Heart right ventricle (tissue), 16 donors: ENCODE measurements at regions not wholly inside any gene's neighbourhood (a gene's known extent, or its start where the extent isn't known, plus 50 kb on each side); places are given as distances from the start of the nearest gene placed in this dataset.

Source experiments
- ATAC-seq, 8 donors: fragments of 200-7000 bp; cut with Tn5 transposase; one replicate each; pipeline ENCODE4 v1.9.1; 2020; ENCODE audit warnings: mild to moderate bottlenecking in 8 of 8, moderate library complexity in 8 of 8, moderate number of reproducible peaks in 1 of 8
- DNase-seq, 2 donors: peaks; one replicate each; pipeline ENCODE4 v3.0.0-alpha.2; 2020
- H3K27ac ChIP-seq, 10 donors: fragments of 200-600 bp; sonication (generic) in 2 of 10; one replicate each; pipeline versions ENCODE4 v1.5.0 to v1.8.0; 2020 to 2022; ENCODE audit warnings: mild to moderate bottlenecking in 3 of 10
- H3K27me3 ChIP-seq, 7 donors: fragments of 200-600 bp; one replicate each; pipeline ENCODE4 v1.8.0; 2021 to 2022; ENCODE audit warnings: mild to moderate bottlenecking in 2 of 7
- H3K36me3 ChIP-seq, 9 donors: fragments of 200-600 bp; sonication (generic) in 1 of 9; one replicate each; pipeline versions ENCODE4 v1.5.0 to v1.8.0; 2020 to 2022; ENCODE audit warnings: mild to moderate bottlenecking in 2 of 9
- H3K4me1 ChIP-seq, 9 donors: fragments of 200-600 bp; sonication (generic) in 1 of 9; one replicate each; pipeline versions ENCODE4 v1.5.0 to v1.8.0; 2020 to 2022; ENCODE audit warnings: mild to moderate bottlenecking in 4 of 9
- H3K4me3 ChIP-seq, 10 donors: fragments of 200-600 bp; sonication (generic) in 2 of 10; one replicate each; pipeline versions ENCODE4 v1.5.0 to v1.8.0; 2020 to 2022; ENCODE audit warnings: mild to moderate bottlenecking in 7 of 10, moderate library complexity in 2 of 10
- H3K9me3 ChIP-seq, 11 donors: fragments of 200-600 bp in 10 of 11; sonication (generic) in 2 of 11; one replicate each; pipeline versions ENCODE4 v1.5.0 to v1.8.0; 2013 to 2022; ENCODE audit warnings: mild to moderate bottlenecking in 2 of 11, control low read depth in 1 of 11, moderate library complexity in 1 of 11
- CTCF ChIP-seq, 9 donors: fragments of 200-600 bp; sonication (generic) in 2 of 9; IDR thresholded peaks; one replicate each; pipeline versions ENCODE4 v1.5.0 to v1.8.0; 2021 to 2022; ENCODE audit warnings: antibody characterized with exemption in 9 of 9, mild to moderate bottlenecking in 5 of 9, moderate library complexity in 1 of 9
- WGBS, 2 donors: extraction: QIAGEN DNeasy Blood & Tissue Kit; methylation state at CpG; one replicate each; pipeline ENCODE4 v1.1.7; 2013; ENCODE audit warnings: inconsistent platforms in 1 of 2; 5-methylcytosine and 5-hydroxymethylcytosine counted together
- intact Hi-C, 10 donors: fragments of 100-400 bp; cut with DNase I; formaldehyde crosslinking; loops; one replicate each; pipeline versions ENCODE4 v1.11.1 to v1.14.2; 2022
- donor health status: Arrhythmogenic right ventricular cardiomyopathy.
- donor health status: ischemic (EF 13 %, LVEDD 7.1; RV severe dilation, severe dysfunction).
- donor health status: healthy with polysubstance abuse.
- donor health status: DM: no; HTN: yes; CAD: no.
- donor health status: DM: no; HTN: no; CAD: no.
- donor health status: ischemic (EF 25% LVEDD 6.9; RV normal size, moderate dysfunction).
- donor health status: ischemic (EF 25% LVEDD 5.7; RV mildly dilated, moderate dysfunction).
- donor health status: healthy.
- donor health status: DM: yes; HTN: yes; CAD: no.
- donor health status: Ischemic cardiomyopathy.
- donor health status: ischemic (EF 35%, LVEDD 5.7; RV mildly dilated, moderate dysfunction).
- donor health status: nonischemic (EF 11% LVEDD 7.7; RV severe dilation, severe dysfunction).
- donor health status: DM: yes; HTN: yes; CAD: no.
- donor health status: PGD.
- donor health status: ischemic (EF 29% LVEDD 5.4; RV normal size, mild dysfunction).
- donor health status: nonischemic (EF 23%, LVEDD 6.1; RV moderate dilation, normal function).

- Histone ChIP-seq H3K27me3 (no peaks in the 10 kb centered on the region), H3K36me3 (no peaks in the 10 kb centered on the region), H3K4me1 (peaks cover 0 to 38% (median 26%) of the 10 kb centered on the region in 9 donors), H3K27ac (peak overlapping the region in 7 of 10 donors; percentile 11 to 44 (median 34)), H3K4me3 (no peak overlapping the region), H3K9me3 (peaks cover 0 to 10% (median 4%) of the 10 kb centered on the region in 11 donors)
- ATAC-seq (peak; percentile 80 to 95 (median 88)), DNase-seq (peak; percentile 60 to 66)
- intact Hi-C loops, result loop anchor here in 2 of 10 donors (2.0 to 5.0 kb wide), 2 partner anchors 322 to 323 kb away; partner anchors contain the start of gene PLPP3 (in 2 of the 2)
- no peak for TF ChIP-seq CTCF (IDR thresholded peaks at IDR 0.05)
- WGBS, 2 donors, result 62 to 76% methylated on average over 5 of the region's 5 CpGs
Observed at GRCh38 chr1:56255516-56256152, 323.7 kb downstream of the PLPP3 start.

GRCh38 chr1:56254130-56254529, 325.2 kb downstream of the PLPP3 start:
- Histone ChIP-seq H3K4me3 (no peak overlapping the region), H3K9me3 (no peaks in the 10 kb centered on the region), H3K27me3 (no peaks in the 10 kb centered on the region), H3K4me1 (peaks cover 0 to 44% (median 30%) of the 10 kb centered on the region in 9 donors), H3K36me3 (no peaks in the 10 kb centered on the region), H3K27ac (no peak overlapping the region)
- intact Hi-C loops, result loop anchor here in 1 of 10 donors (2.0 kb wide), 1 partner anchor 325 kb away; the partner anchor contains the start of gene PLPP3
- DNase-seq, result no peak
- no peak for ATAC-seq
- TF ChIP-seq CTCF (IDR thresholded peaks at IDR 0.05), result no peak
- WGBS, 2 donors, result 81 to 88% methylated on average over 2 of the region's 2 CpGs

GRCh38 chr1:56250809-56251208, 328.6 kb downstream of the PLPP3 start:
- H3K27ac ChIP-seq, result no peak overlapping the region
- intact Hi-C loops, result no loop called here
- no peak for TF ChIP-seq CTCF (IDR thresholded peaks at IDR 0.05)
- no peak for DNase-seq
- WGBS, 2 donors, result 56 to 100% methylated on average over 1 of the region's 1 CpG
- H3K9me3 ChIP-seq, result no peaks in the 10 kb centered on the region
- H3K36me3 ChIP-seq, result no peaks in the 10 kb centered on the region
- ATAC-seq, result no peak
- H3K27me3 ChIP-seq, result no peaks in the 10 kb centered on the region
- H3K4me1 ChIP-seq, result peaks cover 0 to 27% (median 7%) of the 10 kb centered on the region in 9 donors
- no peak overlapping the region for H3K4me3 ChIP-seq

- no peak for TF ChIP-seq CTCF (IDR thresholded peaks at IDR 0.05)
- intact Hi-C loops, result no loop called here
- ATAC-seq (peak in 5 of 8 donors; percentile 34 to 76 (median 51)), DNase-seq (peak in 1 of 2 donors; percentile 19)
- Histone ChIP-seq H3K9me3 (peaks cover 0 to 4% (median 0%) of the 10 kb centered on the region in 11 donors), H3K4me1 (peaks cover 0 to 17% (median 5%) of the 10 kb centered on the region in 9 donors), H3K36me3 (no peaks in the 10 kb centered on the region), H3K27me3 (no peaks in the 10 kb centered on the region), H3K4me3 (no peak overlapping the region), H3K27ac (peak overlapping the region in 1 of 10 donors; percentile 19)
- WGBS, 2 donors, result 64 to 81% methylated on average over 2 of the region's 2 CpGs
Observed at GRCh38 chr1:56249234-56249633, 330.1 kb downstream of the PLPP3 start.
